NCI-H1092 (cell line): ENCODE measurements at regions not wholly inside any gene's neighbourhood (a gene's known extent, or its start where the extent isn't known, plus 50 kb on each side); places are given as distances from the start of the nearest gene placed in this dataset.
"Not testable (repeated sequence)": the region's sequence is repeated elsewhere in the genome, so short reads cannot be mapped to it uniquely, and the experiment has no call there.

Experiments used
- DNase-seq: peaks from one replicate; lab custom pipeline; 2025; lab: John Stamatoyannopoulos, UW

GRCh38 chr2:17362956-17363355 is 155.3 kb downstream of the RAD51AP2 start:
- DNase-seq: no peak

- DNase-seq: no peak
Measured at GRCh38 chr2:17355608-17356329, 162.5 kb downstream of the RAD51AP2 start.

GRCh38 chr2:17353263-17353662 is 165.0 kb downstream of the RAD51AP2 start:
- DNase-seq: no peak

DNA sequence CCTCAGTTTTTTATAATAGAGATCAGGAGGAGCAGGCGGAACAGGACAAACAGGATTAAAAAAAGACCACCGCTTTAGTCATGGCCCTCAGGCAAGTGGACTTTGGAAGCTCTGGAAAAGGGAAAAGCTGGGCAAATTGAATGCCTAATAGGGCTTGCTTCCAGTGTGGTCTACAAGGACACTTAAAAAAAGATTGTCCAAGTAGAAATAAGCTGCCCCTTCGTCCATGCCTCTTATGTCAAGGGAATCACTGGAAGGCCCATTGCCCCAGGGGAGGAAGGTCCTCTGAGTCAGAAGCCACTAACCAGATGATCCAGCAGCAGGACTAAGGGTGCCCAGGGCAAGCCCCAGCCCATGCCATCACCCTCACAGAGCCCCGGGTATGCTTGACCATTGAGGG is 175.5 kb downstream of the RAD51AP2 start:
- DNase-seq: not testable (repeated sequence)

DNA sequence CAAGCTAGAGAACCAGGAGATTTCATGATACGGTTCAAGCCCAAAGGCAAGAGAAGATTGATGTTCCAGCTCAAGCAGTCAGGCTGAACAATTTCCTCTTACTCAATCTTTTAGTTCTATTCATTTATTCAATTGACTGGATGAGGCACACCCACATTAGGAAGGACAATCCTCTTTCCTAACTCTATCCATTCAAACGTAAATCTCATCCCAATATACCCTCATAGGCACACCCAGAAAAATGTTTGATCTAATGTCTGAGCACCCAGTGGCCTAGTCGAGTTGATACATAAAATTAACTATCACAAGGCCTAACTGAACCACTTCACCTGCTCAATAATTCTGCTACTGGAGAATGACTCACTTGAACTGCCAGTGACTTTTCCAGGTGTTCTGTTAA is 180.7 kb downstream of the RAD51AP2 start:
- DNase-seq: no peak

GRCh38 chr2:17336458-17336857 is 181.8 kb downstream of the RAD51AP2 start:
- DNase-seq: no peak

GRCh38 chr2:17334300-17334699 is 183.9 kb downstream of the RAD51AP2 start:
- DNase-seq: no peak

GRCh38 chr2:17331636-17332035 is 186.6 kb downstream of the RAD51AP2 start:
- DNase-seq: no peak

DNA sequence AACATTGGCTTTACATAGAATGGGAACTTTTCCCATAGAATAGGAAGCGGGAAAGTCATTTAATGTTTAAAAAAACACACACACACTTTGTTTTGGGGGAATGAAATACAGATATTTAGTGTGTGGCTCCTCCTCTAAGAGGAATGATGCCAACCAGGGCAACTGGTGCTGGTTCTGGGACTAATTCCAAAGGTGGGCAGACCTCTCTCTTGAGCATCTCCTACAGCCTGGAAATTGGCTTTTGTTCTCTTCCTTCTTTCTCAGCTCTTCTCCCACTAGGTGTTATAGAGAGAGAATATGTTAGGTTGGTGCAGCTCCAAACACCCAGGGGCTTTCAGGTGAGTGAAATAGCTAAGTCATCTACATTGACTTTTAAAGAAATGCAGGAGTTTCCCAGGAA is 190.1 kb downstream of the RAD51AP2 start:
- no peak for DNase-seq

- no peak for DNase-seq
Measured at GRCh38 chr2:17327649-17328048, 190.6 kb downstream of the RAD51AP2 start.

- DNase-seq: no peak
Measured at GRCh38 chr2:17326717-17327116, 191.5 kb downstream of the RAD51AP2 start.

GRCh38 chr2:17323697-17324096 is 194.5 kb downstream of the RAD51AP2 start:
- no peak for DNase-seq

GRCh38 chr2:17322461-17322860 is 195.8 kb downstream of the RAD51AP2 start:
- no peak for DNase-seq

DNA sequence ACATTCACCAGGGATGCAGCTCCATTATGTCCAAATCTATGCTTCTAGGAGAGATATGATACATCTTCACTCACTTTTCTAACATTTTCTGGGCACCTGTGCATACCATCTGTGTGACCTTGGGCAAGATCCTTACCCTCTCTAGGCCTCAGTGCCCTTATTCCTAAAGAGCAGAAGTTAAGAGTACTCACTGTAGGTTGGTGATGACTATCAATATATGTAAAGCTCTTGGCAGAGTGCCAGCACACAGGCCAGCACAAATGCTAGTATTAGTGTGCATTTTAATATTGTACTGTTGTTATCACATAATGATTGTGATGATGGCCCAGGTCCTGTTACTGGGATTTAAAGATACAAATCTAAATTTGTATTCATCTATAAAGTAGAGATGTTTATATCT is 199.2 kb downstream of the RAD51AP2 start:
- no peak for DNase-seq

DNA sequence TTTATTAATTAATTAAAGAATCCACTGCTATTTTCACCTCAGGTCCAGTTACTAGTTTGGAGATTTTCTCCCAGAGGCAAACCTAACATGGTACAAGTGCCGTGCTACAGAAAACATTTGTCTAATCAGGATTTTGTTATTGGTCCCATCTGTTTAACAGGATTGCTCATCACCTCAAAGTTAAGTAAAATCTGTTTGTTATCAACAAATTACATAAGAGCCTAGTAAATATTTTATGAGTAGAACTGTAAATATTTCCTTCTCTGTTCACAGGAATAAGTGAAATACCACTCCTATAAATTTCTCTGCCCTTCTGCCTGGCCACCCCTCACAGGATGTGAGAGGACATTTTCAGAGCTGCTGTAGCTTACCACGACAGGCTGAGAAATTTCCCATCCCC is 200.2 kb downstream of the RAD51AP2 start:
- no peak for DNase-seq

DNA sequence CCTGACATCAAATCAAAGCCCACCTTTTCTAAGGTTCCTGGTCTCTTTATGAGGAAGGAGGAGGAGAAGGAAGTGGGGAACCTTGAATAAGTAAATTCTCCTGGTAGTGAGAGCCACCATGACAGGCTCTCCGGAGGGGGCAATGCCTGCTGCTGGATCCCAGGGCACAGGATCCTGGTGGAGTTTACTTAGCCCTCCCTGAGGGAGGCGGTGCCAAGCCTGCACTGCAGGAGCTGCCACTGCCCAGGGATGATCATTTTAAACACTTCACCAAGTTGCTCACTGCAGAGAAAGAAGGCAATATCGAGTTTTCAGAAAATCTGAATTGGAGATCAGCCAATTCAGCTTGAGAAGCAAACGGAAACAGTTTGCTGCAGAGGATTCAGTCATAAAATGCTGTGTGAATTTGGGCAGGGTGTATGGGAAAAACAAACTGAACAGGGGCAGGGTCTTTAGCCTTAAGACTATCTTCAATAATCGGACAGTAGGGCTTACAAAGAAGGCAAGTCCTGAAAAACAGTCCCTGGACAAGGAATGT is 200.7 kb downstream of the RAD51AP2 start:
- no peak for DNase-seq

GRCh38 chr2:17313261-17313660 is 205.0 kb downstream of the RAD51AP2 start:
- no peak for DNase-seq

GRCh38 chr2:17311771-17312511 is 206.3 kb downstream of the RAD51AP2 start:
- no peak for DNase-seq

DNA sequence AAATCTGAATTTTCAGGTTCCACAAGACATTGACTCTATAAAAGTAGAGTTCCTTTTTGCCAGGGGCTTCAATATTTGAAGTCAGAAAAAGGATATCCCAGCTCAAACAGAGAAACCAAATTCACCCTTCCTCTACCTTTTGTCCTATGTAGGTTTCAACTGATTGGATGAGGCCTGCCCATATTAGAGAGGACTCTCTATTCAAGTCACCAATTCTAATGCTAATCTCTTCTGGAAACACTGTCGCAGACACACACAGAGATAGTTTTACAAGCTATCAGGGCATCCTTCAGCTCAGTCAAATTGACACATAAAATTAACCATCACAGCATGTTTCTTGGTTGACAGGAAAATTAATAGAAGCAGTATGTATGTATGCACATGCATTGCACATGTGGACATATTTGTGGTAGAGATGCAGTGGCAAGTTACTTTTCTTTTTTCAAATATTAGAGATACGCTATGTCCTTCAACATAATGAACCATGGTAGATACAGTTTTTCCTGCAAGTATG is 207.1 kb downstream of the RAD51AP2 start:
- DNase-seq: no peak

DNA sequence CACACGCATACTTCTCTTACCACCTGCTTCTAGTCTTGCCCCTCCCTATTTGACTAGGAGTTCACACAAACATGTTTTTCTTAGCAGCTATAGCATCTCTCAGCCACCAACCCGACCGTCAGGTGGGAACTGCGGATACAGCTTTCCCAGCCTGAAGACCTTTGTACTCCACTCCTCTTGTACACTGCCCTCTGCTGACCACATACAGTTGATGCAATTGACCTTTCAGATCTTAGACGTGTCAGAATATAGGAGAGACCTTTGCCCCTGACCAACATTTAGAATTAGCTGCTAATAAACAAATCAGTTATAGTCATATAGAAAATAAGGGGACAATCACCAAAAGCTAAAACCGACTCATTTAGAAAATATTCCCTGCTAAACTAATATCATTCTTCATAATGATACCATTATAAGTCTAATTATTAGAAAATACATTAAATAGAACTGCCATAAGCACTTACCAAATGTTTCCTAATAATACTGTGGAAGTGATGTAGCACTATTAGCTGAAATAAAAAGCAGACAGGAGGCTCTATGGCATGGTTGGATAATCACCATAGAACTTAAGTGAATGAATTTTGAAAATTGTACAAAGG is 208.4 kb downstream of the RAD51AP2 start:
- peak; percentile 63 for DNase-seq

DNA sequence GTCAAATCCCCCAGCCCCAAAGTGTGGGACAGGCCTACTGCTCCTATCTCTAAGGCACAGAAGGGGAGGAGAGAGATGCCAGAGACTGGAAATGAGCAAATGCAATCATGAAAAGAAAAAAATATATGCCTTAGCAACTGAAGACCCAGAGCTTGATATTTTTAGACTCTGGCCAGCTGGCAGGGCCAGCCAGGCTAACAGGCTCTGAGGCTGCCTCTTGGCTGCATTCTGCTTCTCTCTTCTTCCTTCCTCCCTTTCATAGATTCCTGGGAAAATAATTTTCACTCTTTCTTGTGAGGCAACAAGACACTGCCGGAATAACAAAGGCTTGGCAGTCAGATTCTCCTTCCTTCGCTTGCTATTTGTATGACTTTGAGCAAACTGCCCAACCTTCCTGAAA is 209.1 kb downstream of the RAD51AP2 start:
- DNase-seq: no peak

DNA sequence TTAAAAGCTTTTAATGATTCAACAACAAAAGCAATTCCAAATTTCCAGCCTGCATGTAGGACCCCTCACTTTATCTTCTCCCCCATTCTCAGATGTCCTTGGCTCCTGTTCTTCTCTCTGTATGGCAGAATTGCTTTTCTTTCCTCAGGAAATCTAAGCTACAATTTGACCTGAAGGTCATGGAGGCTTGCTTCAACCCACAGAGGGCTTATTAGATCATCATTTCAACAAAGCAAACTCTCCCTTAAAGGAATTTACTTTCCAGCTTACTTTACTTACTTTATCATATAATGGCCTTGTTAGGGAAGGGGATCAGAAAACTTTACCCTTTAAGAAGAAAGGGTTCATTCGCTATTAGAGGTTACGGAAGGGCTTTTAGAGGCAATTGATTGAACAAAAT is 211.5 kb downstream of the RAD51AP2 start:
- no peak for DNase-seq

DNA sequence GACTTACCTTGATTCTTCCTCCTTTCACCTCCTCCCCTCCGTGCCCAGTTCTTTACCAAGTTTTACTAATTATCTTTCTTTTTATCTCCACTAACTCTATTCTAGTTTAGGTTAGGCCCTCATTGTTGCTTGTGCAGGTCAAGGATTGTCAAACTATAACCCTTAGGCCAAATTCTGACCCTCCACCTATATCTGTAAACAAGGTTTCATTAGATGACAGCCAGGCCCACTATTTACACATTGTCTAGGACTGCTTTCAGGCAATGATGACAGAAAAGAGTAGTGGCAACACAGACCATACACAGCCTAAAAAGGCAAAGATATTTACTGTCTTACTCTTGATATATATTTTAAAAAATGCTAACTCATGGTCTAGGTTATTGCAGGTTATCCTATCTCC is 212.0 kb downstream of the RAD51AP2 start:
- no peak for DNase-seq
